Stimulated activated CD8-positive, alpha-beta memory T cell treated with anti-CD3 and anti-CD28 coated beads, Interleukin-4, amount 100 ng/mL, for 48 hours (primary cell): ENCODE measurements at regions not wholly inside any gene's neighbourhood (a gene's known extent, or its start where the extent isn't known, plus 50 kb on each side); places are given as distances from the start of the nearest gene placed in this dataset.

Experiments used
- DNase-seq: peaks from one replicate; pipeline ENCODE4 v3.0.0-alpha.2; 2020

GRCh38 chr9:78813602-78814180 is 516.8 kb downstream of the PSAT1 start:
- no peak for DNase-seq

DNA sequence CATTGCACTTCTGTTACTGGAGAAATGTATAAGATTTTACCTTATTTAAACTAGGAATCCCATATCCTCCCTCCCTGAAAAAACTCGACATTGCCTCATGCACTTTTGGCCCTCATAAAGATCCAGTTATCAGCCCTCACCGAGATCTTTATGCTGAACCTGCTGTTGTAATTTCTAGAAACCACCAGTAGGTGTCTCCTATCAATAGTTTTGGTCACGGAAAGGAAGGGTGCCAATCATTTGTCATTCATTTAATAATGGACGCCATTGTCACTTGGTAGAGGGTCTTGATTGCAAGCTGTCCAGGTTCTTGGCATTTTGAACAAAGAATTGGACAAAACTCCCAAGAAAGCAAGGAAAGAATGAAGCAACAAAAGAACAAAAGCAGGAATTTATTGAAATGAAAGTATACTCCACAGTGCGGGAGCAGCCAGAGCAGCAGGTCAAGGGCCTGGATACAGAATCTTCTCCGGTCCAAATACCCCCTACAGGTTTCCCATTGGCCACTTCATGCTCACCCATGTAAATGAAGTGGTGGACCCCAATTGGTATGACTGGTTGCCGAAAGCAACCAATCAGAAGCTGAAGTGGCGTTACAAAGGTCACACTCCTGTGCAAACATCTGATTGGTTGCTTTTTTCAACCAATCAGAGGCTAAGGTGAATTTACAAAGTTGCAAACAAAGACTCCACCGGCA is 524.3 kb downstream of the PSAT1 start:
- DNase-seq = no peak

GRCh38 chr9:78826527-78826926 is 529.6 kb downstream of the PSAT1 start:
- DNase-seq = no peak

DNA sequence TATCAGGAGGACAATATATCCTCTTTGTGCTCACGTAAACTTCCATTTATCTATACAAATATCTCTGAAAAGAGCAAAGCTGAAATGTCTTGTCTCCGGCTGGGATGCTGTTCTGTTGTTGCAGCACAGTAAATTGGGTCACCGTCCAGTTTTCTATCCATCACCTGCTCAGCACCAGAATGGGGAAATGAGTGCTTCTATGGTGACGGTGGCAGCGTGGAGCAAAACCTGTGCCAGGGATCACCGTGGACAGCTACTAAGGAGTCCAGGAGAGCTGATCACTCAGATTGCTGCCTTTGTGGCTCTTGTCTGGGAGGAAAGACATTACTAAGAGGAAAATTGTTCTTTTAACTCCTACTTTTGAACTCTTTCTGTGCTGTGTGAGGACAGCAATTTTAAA is 531.6 kb downstream of the PSAT1 start:
- DNase-seq = no peak

GRCh38 chr9:78830301-78830700 is 533.4 kb downstream of the PSAT1 start:
- DNase-seq = no peak

- no peak for DNase-seq
Observed at GRCh38 chr9:78831726-78832125, 534.8 kb downstream of the PSAT1 start.

GRCh38 chr9:78835928-78836450 is 539.1 kb downstream of the PSAT1 start:
- no peak for DNase-seq

DNA sequence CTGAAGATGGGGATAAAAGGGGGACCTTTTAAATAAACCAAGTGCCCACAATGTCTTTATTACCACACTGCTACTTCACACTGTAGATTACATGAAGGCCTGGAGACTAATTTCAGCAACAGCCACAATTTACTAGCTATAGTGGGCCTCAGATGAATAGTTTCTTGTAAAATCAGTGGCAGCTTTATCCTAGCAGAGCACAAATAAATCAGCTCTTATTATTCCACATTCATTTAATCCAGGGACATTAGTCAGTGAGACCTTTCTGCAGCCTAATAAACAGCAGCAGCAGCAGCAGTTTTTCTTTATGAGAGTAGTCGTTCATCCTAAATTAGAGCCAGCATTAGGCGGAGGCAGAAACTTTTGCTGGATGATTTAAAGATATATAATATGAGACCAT is 542.3 kb downstream of the PSAT1 start:
- DNase-seq = no peak

DNA sequence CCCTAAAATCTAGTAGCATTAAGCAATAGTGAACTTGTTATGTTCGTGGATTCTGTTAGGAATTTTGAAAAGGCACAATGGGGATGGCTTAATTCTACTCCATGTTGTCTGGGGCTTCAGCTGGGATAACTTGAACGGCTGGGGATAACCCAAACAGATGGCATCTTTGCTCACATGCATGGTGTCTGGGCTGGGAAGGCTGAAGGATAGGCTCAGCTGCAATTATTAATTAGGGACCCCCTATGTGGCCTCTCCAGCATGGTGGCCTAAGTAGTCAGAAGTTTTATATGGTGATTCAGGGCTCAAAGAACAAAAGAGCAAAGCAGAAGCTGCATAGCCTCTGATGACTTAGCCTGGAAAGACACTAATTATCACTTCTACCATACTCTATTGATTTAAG is 551.1 kb downstream of the PSAT1 start:
- DNase-seq = no peak

DNA sequence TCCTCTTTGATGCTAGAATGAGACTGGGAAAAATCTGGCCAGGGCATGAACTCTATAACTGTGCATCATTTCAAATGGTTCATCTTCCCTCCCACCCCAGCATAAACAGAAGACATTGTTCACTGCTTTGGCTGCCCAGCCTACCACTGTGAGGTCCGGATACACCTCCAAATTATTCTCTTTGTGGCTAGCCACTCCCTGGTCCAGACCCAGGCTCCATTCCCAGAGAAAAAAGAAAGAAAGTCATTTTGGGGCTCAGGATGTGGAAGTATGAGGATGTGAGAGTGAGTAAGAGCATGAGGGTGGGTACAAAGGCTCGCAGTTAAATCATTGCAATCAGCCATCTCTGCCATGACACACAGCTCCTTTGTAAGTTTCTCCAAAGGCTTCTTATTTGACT is 559.2 kb downstream of the PSAT1 start:
- DNase-seq = no peak

GRCh38 chr9:78856781-78857180 is 559.9 kb downstream of the PSAT1 start:
- no peak for DNase-seq

- DNase-seq = no peak
Observed at GRCh38 chr9:78857373-78858225, 560.7 kb downstream of the PSAT1 start.

- DNase-seq = no peak
Observed at GRCh38 chr9:78858266-78858665, 561.3 kb downstream of the PSAT1 start.

DNA sequence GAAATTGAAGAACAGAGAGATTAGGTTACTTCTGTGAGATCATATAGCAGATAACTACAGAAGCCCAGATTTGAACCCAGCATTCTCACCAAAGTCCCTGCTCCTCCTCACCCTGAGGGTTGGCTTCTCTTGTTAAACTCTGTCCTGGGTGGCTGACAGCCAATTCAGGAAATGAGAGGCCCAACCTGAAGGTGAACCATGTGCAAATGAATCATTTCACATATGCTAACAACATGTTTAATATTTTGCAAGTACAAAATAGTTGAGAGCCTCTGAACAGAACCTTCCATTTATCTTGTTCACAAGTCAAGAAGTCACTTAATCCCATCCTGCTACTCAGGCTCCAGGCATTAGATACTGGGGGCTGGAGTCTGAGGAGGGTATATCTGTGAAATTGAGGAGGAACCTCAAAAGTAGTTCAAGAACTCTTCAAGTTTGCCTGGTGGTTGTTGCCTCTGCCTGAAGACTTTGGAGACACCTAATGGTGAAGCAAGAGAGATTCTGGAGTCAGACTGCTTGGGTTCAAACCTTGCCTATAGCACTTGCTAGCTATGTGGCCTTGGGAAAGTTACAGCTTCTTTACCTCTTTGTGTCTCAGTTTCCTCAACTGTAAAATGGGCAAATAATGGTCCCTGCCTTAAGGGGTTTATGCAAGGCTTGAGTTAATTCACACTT is 564.0 kb downstream of the PSAT1 start:
- DNase-seq = no peak

DNA sequence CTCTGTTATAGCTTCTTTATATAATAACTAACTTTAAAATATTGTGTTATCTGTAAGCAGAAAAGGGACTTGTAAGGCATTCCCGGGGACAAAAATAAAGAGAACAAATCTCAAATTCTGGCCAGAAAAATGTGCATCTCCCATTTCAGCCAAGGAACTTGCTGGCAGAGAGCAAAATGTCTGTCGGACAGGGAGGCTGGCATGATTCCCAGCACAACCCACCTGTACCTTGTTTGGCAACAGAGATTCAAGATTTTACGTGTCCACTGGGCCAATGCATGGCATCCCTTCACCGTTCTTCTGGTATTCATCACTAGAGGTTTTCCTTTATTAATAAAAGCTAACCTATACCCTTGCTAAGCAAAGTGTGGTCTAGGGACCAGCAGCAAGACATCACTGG is 566.6 kb downstream of the PSAT1 start:
- no peak for DNase-seq

- DNase-seq = no peak
Observed at GRCh38 chr9:78865737-78866136, 568.8 kb downstream of the PSAT1 start.

GRCh38 chr9:78866207-78867132 is 569.5 kb downstream of the PSAT1 start:
- no peak for DNase-seq

GRCh38 chr9:78871086-78871451 is 574.1 kb downstream of the PSAT1 start:
- no peak for DNase-seq

DNA sequence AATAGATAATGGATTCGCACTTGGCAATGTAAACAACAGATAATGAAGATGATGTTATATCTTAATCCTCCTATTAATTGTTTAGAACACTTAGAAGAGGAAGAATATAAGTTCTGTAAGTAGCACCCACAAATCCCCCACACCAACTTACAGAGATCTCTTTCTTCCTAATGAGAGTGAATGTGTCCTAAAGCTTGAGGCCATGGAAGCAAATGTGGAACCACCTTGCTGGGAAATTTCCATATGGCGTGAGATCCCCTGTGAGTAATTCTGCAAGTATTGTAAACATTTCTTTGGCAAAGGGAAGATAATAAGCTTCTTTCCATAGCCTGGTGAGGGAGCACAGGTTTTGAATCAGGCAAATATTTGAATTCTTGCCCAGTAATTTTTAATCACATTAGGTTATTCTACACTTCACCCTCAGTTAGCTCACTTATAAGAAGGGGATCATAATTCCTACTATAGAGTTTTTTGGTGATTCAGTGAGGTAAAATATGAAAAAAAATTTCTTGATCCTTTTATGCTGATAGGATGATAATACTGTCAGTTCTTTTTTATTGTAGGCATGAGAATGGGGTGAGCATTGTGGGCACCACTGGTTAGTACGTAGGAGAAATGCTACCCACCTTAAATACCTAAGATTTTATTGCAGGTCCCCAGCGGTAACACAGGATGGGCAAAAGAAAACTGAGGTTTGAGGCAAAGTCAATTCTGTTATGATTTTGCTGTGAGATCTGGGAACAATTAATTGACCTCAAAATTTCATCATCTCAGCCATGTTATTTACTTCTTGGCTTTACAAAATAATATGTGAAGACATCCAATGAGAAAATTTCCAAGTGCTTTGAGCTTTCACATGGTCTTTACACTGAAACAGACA is 574.8 kb downstream of the PSAT1 start:
- no peak for DNase-seq

- no peak for DNase-seq
Observed at GRCh38 chr9:78874061-78874460, 577.1 kb downstream of the PSAT1 start.
